DOHH2 (cell line): ENCODE measurements at regions not wholly inside any gene's neighbourhood (a gene's known extent, or its start where the extent isn't known, plus 50 kb on each side); places are given as distances from the start of the nearest gene placed in this dataset.

Experiments
- EZH2phosphoT487 ChIP-seq: fragments of 200-600 bp; sonication (generic); IDR thresholded peaks from 2 replicates; pipeline ENCODE4 v1.6.1; 2017; ENCODE audit warnings: borderline replicate concordance, mild to moderate bottlenecking, antibody characterized with exemption, low read length, moderate library complexity, mixed read lengths
- TF ChIP-seq, protein P1 (sequence below): fragments of 200-600 bp; sonication (generic); IDR thresholded peaks from one replicate; pipeline ENCODE4 v1.5.1; 2014; ENCODE audit warnings: antibody characterized with exemption, mild to moderate bottlenecking, low read depth, low read length; ENCODE audit not compliant: poor library complexity, severe bottlenecking

DNA sequence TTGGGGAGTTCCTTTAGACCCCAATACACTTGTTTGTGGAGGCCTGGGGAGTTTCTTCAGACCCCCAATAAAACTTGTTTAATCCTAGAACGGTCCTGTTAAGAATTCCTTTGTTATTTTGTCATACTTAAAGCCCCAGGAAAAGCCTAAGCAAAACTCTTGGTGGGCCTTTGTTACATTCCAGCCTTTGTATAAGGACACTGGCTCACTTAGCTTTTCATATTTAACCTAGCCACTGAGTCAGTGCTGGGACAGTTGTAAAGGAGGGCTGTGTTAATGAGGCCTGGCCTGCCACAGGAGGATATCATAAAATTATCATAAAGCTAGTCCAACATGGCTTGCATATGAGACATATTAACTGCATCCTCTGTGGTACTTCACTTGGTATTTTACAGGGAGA lies 760.1 kb downstream of the ZNF385D start:
- TF ChIP-seq, protein P1, sequence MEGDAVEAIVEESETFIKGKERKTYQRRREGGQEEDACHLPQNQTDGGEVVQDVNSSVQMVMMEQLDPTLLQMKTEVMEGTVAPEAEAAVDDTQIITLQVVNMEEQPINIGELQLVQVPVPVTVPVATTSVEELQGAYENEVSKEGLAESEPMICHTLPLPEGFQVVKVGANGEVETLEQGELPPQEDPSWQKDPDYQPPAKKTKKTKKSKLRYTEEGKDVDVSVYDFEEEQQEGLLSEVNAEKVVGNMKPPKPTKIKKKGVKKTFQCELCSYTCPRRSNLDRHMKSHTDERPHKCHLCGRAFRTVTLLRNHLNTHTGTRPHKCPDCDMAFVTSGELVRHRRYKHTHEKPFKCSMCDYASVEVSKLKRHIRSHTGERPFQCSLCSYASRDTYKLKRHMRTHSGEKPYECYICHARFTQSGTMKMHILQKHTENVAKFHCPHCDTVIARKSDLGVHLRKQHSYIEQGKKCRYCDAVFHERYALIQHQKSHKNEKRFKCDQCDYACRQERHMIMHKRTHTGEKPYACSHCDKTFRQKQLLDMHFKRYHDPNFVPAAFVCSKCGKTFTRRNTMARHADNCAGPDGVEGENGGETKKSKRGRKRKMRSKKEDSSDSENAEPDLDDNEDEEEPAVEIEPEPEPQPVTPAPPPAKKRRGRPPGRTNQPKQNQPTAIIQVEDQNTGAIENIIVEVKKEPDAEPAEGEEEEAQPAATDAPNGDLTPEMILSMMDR = no peak
- TF ChIP-seq EZH2phosphoT487 = no peak
